ENCODE measurements at regions not wholly inside any gene's neighbourhood (a gene's known extent, or its start where the extent isn't known, plus 50 kb on each side); places are given as distances from the start of the nearest gene placed in this dataset.

GRCh38 chr10:18861382-18861781 lies 187.2 kb upstream of the MALRD1 start:
- TF ChIP-seq CTCF (conservative IDR thresholded peaks at IDR 0.05 in 1 of 2, IDR thresholded peaks at IDR 0.05 in 1 of 2; ENCODE audit: low read depth in 1 of 2, low read length in 2 of 2) (no peak), EZH2 (IDR thresholded peaks at IDR 0.05; ENCODE audit: low read length, missing control alignments) (no peak)
- Histone ChIP-seq H3K9ac (ENCODE audit: insufficient read depth, low read length) (no peak overlapping the region), H3K9me3 (ENCODE audit: control insufficient read depth, insufficient read depth, low read depth, low read length) (no peaks in the 10 kb centered on the region), H3K27ac (ENCODE audit: insufficient read depth, low read length) (no peak overlapping the region), H3K4me2 (ENCODE audit: extremely low read depth, insufficient read depth, low read length) (no peak overlapping the region), H2AFZ (ENCODE audit: low read length) (no peak overlapping the region), H3K4me3 (replicated peaks in 1 of 4; ENCODE audit: control extremely low read depth in 1 of 4, insufficient read depth in 1 of 4, low read depth in 3 of 4, low read length in 4 of 4) (no peak overlapping the region), H3K4me1 (ENCODE audit: control insufficient read depth, extremely low read depth, insufficient read depth, low read length) (no peaks in the 10 kb centered on the region), H3K36me3 (ENCODE audit: control insufficient read depth, insufficient read depth, low read length) (no peaks in the 10 kb centered on the region), H3K27me3 (ENCODE audit: control insufficient read depth, insufficient read depth, low read length) (no peaks in the 10 kb centered on the region), H3K79me2 (ENCODE audit: control insufficient read depth, insufficient read depth, low read length) (no peaks in the 10 kb centered on the region), H4K20me1 (ENCODE audit: control insufficient read depth, extremely low read depth, insufficient read depth, low read length) (no peaks in the 10 kb centered on the region)
- no peak for DNase-seq (ENCODE audit: low read depth in 2 of 2)

GRCh38 chr10:18866852-18867251 lies 181.7 kb upstream of the MALRD1 start:
- Histone ChIP-seq H3K4me1 (ENCODE audit: control insufficient read depth, extremely low read depth, insufficient read depth, low read length) (no peaks in the 10 kb centered on the region), H3K36me3 (ENCODE audit: control insufficient read depth, insufficient read depth, low read length) (no peaks in the 10 kb centered on the region), H3K27ac (ENCODE audit: insufficient read depth, low read length) (no peak overlapping the region), H3K27me3 (ENCODE audit: control insufficient read depth, insufficient read depth, low read length) (no peaks in the 10 kb centered on the region), H3K4me3 (replicated peaks in 1 of 4; ENCODE audit: control extremely low read depth in 1 of 4, insufficient read depth in 1 of 4, low read depth in 3 of 4, low read length in 4 of 4) (no peak overlapping the region), H4K20me1 (ENCODE audit: control insufficient read depth, extremely low read depth, insufficient read depth, low read length) (no peaks in the 10 kb centered on the region), H3K4me2 (ENCODE audit: extremely low read depth, insufficient read depth, low read length) (no peak overlapping the region), H3K9ac (ENCODE audit: insufficient read depth, low read length) (no peak overlapping the region), H2AFZ (ENCODE audit: low read length) (no peak overlapping the region), H3K79me2 (ENCODE audit: control insufficient read depth, insufficient read depth, low read length) (no peaks in the 10 kb centered on the region), H3K9me3 (ENCODE audit: control insufficient read depth, insufficient read depth, low read depth, low read length) (no peaks in the 10 kb centered on the region)
- DNase-seq (ENCODE audit: low read depth in 2 of 2): no peak
- TF ChIP-seq CTCF (conservative IDR thresholded peaks at IDR 0.05 in 1 of 2, IDR thresholded peaks at IDR 0.05 in 1 of 2; ENCODE audit: low read depth in 1 of 2, low read length in 2 of 2): no peak
- TF ChIP-seq EZH2 (IDR thresholded peaks at IDR 0.05; ENCODE audit: low read length, missing control alignments): no peak

- TF ChIP-seq EZH2 (IDR thresholded peaks at IDR 0.05; ENCODE audit: low read length, missing control alignments): no peak
- no peak for TF ChIP-seq CTCF (conservative IDR thresholded peaks at IDR 0.05 in 1 of 2, IDR thresholded peaks at IDR 0.05 in 1 of 2; ENCODE audit: low read depth in 1 of 2, low read length in 2 of 2)
- Histone ChIP-seq H3K79me2 (ENCODE audit: control insufficient read depth, insufficient read depth, low read length) (no peaks in the 10 kb centered on the region), H3K27me3 (ENCODE audit: control insufficient read depth, insufficient read depth, low read length) (no peaks in the 10 kb centered on the region), H3K27ac (ENCODE audit: insufficient read depth, low read length) (no peak overlapping the region), H3K9me3 (ENCODE audit: control insufficient read depth, insufficient read depth, low read depth, low read length) (no peaks in the 10 kb centered on the region), H3K4me2 (ENCODE audit: extremely low read depth, insufficient read depth, low read length) (no peak overlapping the region), H3K36me3 (ENCODE audit: control insufficient read depth, insufficient read depth, low read length) (no peaks in the 10 kb centered on the region), H3K9ac (ENCODE audit: insufficient read depth, low read length) (no peak overlapping the region), H2AFZ (ENCODE audit: low read length) (no peak overlapping the region), H3K4me1 (ENCODE audit: control insufficient read depth, extremely low read depth, insufficient read depth, low read length) (no peaks in the 10 kb centered on the region), H4K20me1 (ENCODE audit: control insufficient read depth, extremely low read depth, insufficient read depth, low read length) (no peaks in the 10 kb centered on the region), H3K4me3 (replicated peaks in 1 of 4; ENCODE audit: control extremely low read depth in 1 of 4, insufficient read depth in 1 of 4, low read depth in 3 of 4, low read length in 4 of 4) (no peak overlapping the region)
- DNase-seq (ENCODE audit: low read depth in 2 of 2): peak in 1 of 2 donors; percentile 44
Observed at GRCh38 chr10:18868919-18869318, 179.7 kb upstream of the MALRD1 start.

Measured in fibroblast of lung (primary cell).